K562 (cell line): ENCODE measurements at regions not wholly inside any gene's neighbourhood (a gene's known extent, or its start where the extent isn't known, plus 50 kb on each side); places are given as distances from the start of the nearest gene placed in this dataset.

ENCODE experiments used
- BRF1 ChIP-seq: IDR thresholded peaks from 3 replicates; pipeline ENCODE4 v1.6.1; 2011; ENCODE audit warnings: borderline replicate concordance, mild to moderate bottlenecking; ENCODE audit not compliant: insufficient read length; ENCODE audit errors: extremely low read depth
- HDAC3 ChIP-seq: fragments of 450-650 bp; IDR thresholded peaks from 2 replicates; pipeline ENCODE4 v1.6.1; 2018; ENCODE audit warnings: borderline replicate concordance, mild to moderate bottlenecking, moderate library complexity; ENCODE audit not compliant: partially characterized antibody
- HMGN3 ChIP-seq: IDR thresholded peaks from 2 replicates; pipeline ENCODE4 v1.6.1; 2011; ENCODE audit warnings: borderline replicate concordance, low read depth, mild to moderate bottlenecking, mixed read lengths, low read length; ENCODE audit not compliant: insufficient read length; ENCODE audit errors: extremely low read depth
- POLR2AphosphoS2 ChIP-seq: IDR thresholded peaks from 2 replicates; pipeline ENCODE4 v1.6.1; 2012; ENCODE audit warnings: low read length, improper control_type of control experiment
- RBM17 ChIP-seq: fragments of 200-400 bp; formaldehyde crosslinking; IDR thresholded peaks from 2 replicates; pipeline ENCODE4 v1.6.1; 2017; ENCODE audit warnings: low read depth, mild to moderate bottlenecking, low read length, borderline replicate concordance
- SMARCA5 ChIP-seq: fragments of 450-650 bp; IDR thresholded peaks from 2 replicates; pipeline ENCODE4 v1.6.1; 2016
- ZBTB8A ChIP-seq: fragments of 450-650 bp; IDR thresholded peaks from 2 replicates; pipeline ENCODE4 v1.6.1; 2018; ENCODE audit warnings: mild to moderate bottlenecking, moderate library complexity; ENCODE audit not compliant: partially characterized antibody
- ZNF165 ChIP-seq: fragments of 250-450 bp; sonication (Bioruptor Pico); IDR thresholded peaks from 2 replicates; pipeline ENCODE4 v1.4.0; 2020; ENCODE audit warnings: borderline replicate concordance
- ZNF347 ChIP-seq: fragments of 450-650 bp; formaldehyde crosslinking; IDR thresholded peaks from 2 replicates; pipeline ENCODE4 v1.4.0; 2020; ENCODE audit warnings: low read depth, mild to moderate bottlenecking, moderate library complexity
- TF ChIP-seq, protein P1 (sequence below): fragments of 450-650 bp; formaldehyde crosslinking; IDR thresholded peaks from 2 replicates; pipeline ENCODE4 v1.4.0; 2020; ENCODE audit warnings: mild to moderate bottlenecking, moderate library complexity
- TF ChIP-seq, protein P2 (sequence below): fragments of 450-650 bp; IDR thresholded peaks from 2 replicates; pipeline ENCODE4 v1.7.0; 2016; ENCODE audit warnings: borderline replicate concordance

DNA sequence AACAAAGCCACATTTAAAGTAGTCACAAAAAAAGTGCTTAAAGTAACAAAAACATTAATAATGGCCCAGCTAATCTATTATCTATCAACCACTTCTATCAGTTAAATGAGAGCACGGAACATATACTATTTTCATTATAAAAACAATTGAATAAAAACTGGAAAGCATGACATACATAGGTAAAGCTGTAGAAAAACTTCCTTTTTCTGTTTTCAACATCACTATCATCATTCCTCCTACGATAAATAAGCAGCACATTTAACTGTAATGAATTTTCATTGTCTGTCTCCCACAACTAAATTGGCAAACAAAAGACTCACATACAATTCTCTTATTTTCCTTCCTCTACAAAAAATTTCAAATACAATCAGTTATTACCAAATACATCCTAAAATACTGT, 96.4 kb upstream of the DPH5 start (continued):
- TF ChIP-seq HMGN3 (no peak), POLR2AphosphoS2 (no peak), ZNF347 (CRISPR knock-in tag) (no peak), ZNF165 (no peak), SMARCA5 (no peak), HDAC3 (no peak), ZBTB8A (no peak), BRF1 (no peak), RBM17 (no peak)
- TF ChIP-seq, protein P1, sequence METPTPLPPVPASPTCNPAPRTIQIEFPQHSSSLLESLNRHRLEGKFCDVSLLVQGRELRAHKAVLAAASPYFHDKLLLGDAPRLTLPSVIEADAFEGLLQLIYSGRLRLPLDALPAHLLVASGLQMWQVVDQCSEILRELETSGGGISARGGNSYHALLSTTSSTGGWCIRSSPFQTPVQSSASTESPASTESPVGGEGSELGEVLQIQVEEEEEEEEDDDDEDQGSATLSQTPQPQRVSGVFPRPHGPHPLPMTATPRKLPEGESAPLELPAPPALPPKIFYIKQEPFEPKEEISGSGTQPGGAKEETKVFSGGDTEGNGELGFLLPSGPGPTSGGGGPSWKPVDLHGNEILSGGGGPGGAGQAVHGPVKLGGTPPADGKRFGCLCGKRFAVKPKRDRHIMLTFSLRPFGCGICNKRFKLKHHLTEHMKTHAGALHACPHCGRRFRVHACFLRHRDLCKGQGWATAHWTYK (CRISPR knock-in tag) = no peak
- TF ChIP-seq, protein P2, sequence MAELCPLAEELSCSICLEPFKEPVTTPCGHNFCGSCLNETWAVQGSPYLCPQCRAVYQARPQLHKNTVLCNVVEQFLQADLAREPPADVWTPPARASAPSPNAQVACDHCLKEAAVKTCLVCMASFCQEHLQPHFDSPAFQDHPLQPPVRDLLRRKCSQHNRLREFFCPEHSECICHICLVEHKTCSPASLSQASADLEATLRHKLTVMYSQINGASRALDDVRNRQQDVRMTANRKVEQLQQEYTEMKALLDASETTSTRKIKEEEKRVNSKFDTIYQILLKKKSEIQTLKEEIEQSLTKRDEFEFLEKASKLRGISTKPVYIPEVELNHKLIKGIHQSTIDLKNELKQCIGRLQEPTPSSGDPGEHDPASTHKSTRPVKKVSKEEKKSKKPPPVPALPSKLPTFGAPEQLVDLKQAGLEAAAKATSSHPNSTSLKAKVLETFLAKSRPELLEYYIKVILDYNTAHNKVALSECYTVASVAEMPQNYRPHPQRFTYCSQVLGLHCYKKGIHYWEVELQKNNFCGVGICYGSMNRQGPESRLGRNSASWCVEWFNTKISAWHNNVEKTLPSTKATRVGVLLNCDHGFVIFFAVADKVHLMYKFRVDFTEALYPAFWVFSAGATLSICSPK = no peak
